Nephron progenitor cell (in vitro differentiated cells): ENCODE measurements at regions not wholly inside any gene's neighbourhood (a gene's known extent, or its start where the extent isn't known, plus 50 kb on each side); places are given as distances from the start of the nearest gene placed in this dataset.
A peak's percentile ranks its signal among the peaks of the same experiment; 100 is the strongest.
"Not testable (repeated sequence)": the region's sequence is repeated elsewhere in the genome, so short reads cannot be mapped to it uniquely, and the experiment has no call there.

Source experiments
- DNase-seq: peaks from one replicate; pipeline ENCODE4 v3.0.0; 2021
- H3K27ac Mint-ChIP-seq: 2 replicates; pipeline ENCODE4 v1.8.0; 2021; ENCODE audit warnings: mild to moderate bottlenecking, moderate library complexity, mixed read lengths
- H3K27me3 Mint-ChIP-seq: 2 replicates; pipeline ENCODE4 v1.8.0; 2021; ENCODE audit warnings: mild to moderate bottlenecking, low read depth, mixed read lengths; ENCODE audit not compliant: poor library complexity
- H3K36me3 Mint-ChIP-seq: 2 replicates; pipeline ENCODE4 v1.8.0; 2021; ENCODE audit warnings: low read depth, mixed read lengths
- H3K4me1 Mint-ChIP-seq: 2 replicates; pipeline ENCODE4 v1.8.0; 2021; ENCODE audit warnings: mixed read lengths
- H3K4me3 Mint-ChIP-seq: 2 replicates; pipeline ENCODE4 v1.8.0; 2021; ENCODE audit warnings: mild to moderate bottlenecking, moderate library complexity, mixed read lengths
- H3K9me3 Mint-ChIP-seq: 2 replicates; pipeline ENCODE4 v1.8.0; 2021; ENCODE audit warnings: mild to moderate bottlenecking, moderate library complexity, mixed read lengths
- TF ChIP-seq, protein P1 (sequence below): fragments of 200-600 bp; sonication (generic); IDR thresholded peaks from 2 replicates; pipeline ENCODE4 v1.5.0; 2021; ENCODE audit warnings: antibody characterized with exemption

DNA sequence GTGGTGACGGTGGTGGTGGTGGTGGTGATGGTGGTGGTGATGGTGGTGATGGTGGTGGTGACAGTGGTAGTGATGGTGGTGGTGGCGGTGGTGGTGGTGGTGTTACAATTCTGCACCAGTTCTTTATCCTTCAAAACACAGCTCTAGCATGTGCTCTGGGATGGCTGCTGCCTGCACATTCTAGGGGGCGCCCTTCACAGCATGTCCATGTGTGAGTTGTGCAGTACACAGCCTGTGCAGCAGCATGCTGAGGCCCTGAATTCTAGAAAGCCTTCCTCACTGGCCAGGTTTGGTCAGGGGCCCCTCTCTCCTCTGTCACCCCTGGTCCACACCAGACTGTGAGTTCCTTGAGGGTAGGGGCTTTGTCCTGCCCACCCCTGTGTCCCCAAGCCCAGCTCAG is 67.7 kb downstream of the MATN1 start:
- H3K27me3 Mint-ChIP-seq, result peaks cover 20% of the 10 kb centered on the region
- no peaks in the 10 kb centered on the region for H3K36me3 Mint-ChIP-seq
- no peak overlapping the region for H3K4me3 Mint-ChIP-seq
- peaks cover 16% of the 10 kb centered on the region for H3K9me3 Mint-ChIP-seq
- H3K4me1 Mint-ChIP-seq, result peaks cover 31% of the 10 kb centered on the region
- no peak for DNase-seq
- no peak overlapping the region for H3K27ac Mint-ChIP-seq
- TF ChIP-seq, protein P1, sequence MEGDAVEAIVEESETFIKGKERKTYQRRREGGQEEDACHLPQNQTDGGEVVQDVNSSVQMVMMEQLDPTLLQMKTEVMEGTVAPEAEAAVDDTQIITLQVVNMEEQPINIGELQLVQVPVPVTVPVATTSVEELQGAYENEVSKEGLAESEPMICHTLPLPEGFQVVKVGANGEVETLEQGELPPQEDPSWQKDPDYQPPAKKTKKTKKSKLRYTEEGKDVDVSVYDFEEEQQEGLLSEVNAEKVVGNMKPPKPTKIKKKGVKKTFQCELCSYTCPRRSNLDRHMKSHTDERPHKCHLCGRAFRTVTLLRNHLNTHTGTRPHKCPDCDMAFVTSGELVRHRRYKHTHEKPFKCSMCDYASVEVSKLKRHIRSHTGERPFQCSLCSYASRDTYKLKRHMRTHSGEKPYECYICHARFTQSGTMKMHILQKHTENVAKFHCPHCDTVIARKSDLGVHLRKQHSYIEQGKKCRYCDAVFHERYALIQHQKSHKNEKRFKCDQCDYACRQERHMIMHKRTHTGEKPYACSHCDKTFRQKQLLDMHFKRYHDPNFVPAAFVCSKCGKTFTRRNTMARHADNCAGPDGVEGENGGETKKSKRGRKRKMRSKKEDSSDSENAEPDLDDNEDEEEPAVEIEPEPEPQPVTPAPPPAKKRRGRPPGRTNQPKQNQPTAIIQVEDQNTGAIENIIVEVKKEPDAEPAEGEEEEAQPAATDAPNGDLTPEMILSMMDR, result no peak

DNA sequence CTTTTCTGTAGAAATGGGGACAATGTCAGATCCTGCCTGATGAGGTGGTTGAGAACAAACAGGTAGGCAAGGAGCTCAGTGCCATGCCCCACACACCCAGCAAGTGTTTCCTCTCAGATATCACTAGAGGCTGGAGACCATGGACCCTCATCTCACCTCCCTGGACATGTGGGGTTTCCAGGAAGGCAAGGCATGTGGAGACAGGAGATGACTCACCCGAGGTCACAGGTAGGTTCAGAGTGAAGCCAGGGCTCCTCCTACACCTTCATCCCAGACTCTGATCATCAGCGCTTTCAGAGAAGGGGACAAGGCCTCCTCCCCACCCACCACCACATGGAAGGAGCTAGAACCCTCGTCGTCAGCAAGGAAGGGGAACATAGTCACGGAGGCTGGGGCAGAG is 69.2 kb downstream of the MATN1 start:
- Mint-ChIP-seq H3K4me3 (no peak overlapping the region), H3K27me3 (peaks cover 30% of the 10 kb centered on the region), H3K4me1 (peaks cover 25% of the 10 kb centered on the region)

DNA sequence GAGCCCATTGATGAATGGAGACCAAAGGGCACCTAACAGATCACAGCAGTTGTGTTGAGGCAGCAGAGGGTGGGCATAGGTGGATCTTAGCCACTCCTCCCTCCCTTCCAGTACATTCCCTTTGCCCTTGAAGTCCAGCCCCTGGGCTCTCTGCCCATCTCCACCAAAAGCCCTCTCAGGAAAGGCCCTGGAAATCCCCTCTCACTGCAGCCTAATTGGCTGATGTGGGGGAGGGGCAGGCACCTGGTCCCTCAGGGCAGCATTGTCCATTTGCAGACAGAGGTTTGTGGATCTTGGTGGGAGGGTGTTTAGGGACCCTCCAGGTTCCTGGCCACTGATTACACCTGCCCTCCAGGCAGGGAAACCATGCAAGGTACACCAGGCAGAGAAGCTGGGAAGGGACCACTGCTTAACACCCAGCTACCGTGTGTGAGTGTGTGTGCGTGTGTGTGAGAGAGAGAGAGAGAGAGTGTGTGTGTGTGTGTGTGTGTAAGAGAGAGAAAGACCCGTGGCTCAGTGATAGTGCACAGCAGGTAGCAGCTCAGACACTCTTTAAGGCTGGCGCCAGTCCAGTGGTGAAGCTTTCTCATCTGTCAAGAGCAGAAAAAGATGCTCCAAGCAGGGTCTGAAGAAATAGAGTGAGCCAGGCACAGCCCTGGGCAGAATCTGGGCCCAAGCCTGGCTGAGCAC is 71.1 kb downstream of the MATN1 start:
- Mint-ChIP-seq H3K27me3 (peaks cover 35% of the 10 kb centered on the region), H3K9me3 (peaks cover 16% of the 10 kb centered on the region), H3K36me3 (no peaks in the 10 kb centered on the region), H3K4me3 (no peak overlapping the region), H3K4me1 (peaks cover 19% of the 10 kb centered on the region), H3K27ac (no peak overlapping the region)
- TF ChIP-seq, protein P1, result no peak
- DNase-seq, result no peak

More for the DNA sequence above, 69.2 kb downstream of the MATN1 start:
- TF ChIP-seq, protein P1, result no peak
- no peak for DNase-seq
- Mint-ChIP-seq H3K36me3 (no peaks in the 10 kb centered on the region), H3K27ac (no peak overlapping the region), H3K9me3 (peaks cover 16% of the 10 kb centered on the region)

DNA sequence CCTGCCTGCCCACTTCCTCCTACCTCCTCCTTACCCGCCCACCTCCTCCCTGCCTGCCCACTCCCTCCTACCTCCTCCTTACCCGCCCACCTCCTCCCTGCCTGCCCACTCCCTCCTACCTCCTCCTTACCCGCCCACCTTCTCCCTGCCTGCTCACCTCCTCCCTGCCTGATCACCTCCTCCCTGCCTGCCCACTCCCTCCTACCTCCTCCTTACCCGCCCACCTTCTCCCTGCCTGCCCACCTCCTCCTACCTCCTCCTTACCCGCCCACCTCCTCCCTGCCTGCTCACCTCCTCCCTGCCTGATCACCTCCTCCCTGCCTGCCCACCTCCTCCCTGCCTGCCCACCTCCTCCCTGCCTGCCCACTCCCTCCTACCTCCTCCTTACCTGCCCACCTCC is 72.0 kb downstream of the MATN1 start:
- H3K9me3 Mint-ChIP-seq, result peaks cover 16% of the 10 kb centered on the region
- H3K27ac Mint-ChIP-seq, DNase-seq, H3K4me3 Mint-ChIP-seq, H3K36me3 Mint-ChIP-seq: not testable (repeated sequence)
- peaks cover 19% of the 10 kb centered on the region for H3K4me1 Mint-ChIP-seq
- H3K27me3 Mint-ChIP-seq, result peaks cover 35% of the 10 kb centered on the region

DNA sequence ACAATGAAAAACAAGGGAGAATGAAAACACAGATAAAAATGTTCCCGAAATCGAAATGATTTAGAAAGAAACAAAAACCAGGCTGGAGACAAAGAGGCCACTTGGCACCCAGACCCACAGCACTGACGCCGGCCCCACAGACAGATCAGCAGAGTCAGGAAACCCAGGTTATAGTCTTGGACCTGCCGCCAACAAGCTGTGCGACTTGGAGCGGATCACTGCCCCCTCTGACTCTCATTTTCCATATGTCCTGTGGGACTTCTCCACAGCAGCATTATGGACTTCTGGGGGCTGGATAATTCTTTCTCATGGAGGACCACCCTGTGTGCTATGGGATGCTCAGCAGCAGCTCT is 72.4 kb downstream of the MATN1 start:
- Mint-ChIP-seq H3K27ac (no peak overlapping the region), H3K4me3 (no peak overlapping the region), H3K4me1 (peaks cover 19% of the 10 kb centered on the region), H3K9me3 (peaks cover 13% of the 10 kb centered on the region), H3K36me3 (no peaks in the 10 kb centered on the region), H3K27me3 (peaks cover 32% of the 10 kb centered on the region)
- DNase-seq, result no peak
- TF ChIP-seq, protein P1, result no peak

DNA sequence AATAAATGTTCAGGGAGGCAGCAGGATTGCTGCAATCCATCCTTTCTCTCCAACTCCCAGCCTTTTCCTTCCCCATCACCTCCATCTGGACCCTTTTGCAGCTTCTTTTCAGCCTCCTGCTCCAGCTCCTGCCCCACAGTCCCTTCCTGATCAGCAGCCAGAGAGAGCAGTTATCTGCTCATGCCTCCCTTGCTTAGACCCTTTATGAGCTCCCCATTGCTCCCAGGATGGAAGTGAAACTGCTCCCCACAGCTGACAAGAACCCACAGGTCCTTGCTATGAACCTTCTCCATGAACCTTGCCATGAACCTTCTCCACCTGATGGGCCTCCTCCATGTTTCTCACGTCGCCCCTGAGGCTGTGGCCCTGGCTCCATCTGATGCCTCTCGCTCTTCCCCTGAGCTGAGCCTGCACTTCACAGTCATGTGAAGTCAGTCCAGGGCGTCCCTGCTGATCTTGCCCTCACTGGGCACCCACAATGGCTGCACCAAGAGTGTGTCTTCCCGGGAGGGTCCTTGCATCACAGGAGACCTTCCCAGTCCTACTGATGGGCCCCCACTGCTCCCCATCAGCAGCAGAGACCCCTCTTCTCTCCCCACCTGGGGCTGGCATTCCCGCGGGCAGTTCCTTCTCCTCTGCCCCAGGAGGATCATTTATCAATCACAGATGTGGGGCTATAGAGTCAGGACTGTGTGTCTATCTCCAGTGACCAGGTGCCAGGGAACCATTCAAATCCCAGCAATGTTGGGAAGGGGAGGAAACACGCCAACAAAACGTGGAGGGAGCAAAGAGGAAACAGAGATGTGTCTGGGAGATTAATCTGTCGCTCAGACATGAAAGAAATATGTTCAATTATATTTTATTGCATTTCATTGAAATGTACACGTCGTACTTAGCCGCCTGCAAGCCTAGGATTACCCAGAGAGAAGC is 73.1 kb downstream of the MATN1 start:
- Mint-ChIP-seq H3K4me1 (peaks cover 19% of the 10 kb centered on the region), H3K27me3 (peaks cover 38% of the 10 kb centered on the region), H3K9me3 (peaks cover 12% of the 10 kb centered on the region), H3K27ac (peak overlapping the region; percentile 31), H3K4me3 (no peak overlapping the region), H3K36me3 (no peaks in the 10 kb centered on the region)
- DNase-seq, result no peak
- TF ChIP-seq, protein P1, result no peak
